ENCODE measurements at regions not wholly inside any gene's neighbourhood (a gene's known extent, or its start where the extent isn't known, plus 50 kb on each side); places are given as distances from the start of the nearest gene placed in this dataset.

DNA sequence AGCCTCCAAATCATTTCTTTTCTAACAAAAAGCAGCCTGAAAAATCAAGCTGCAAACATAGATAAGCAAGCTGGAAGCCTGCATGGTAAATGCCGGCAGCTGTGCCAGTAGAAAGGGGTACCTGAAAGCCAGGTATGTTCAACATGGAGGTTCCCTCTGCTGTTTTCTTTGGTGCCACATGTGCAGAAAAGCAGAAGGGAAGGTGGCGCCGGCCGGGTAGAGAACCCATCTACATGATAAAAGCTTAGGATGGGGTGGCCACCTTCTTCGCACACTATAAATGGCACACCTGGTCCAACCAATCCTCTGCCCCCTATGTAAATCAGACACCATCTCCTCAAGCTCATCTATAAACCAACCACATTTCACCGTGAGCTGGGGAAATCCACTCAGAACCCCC lies 268.9 kb upstream of the IRX2 start:
- Histone ChIP-seq H3K27ac (no peak overlapping the region), H3K9me3 (no peaks in the 10 kb centered on the region), H3K36me3 (no peaks in the 10 kb centered on the region), H3K27me3 (no peaks in the 10 kb centered on the region), H3K4me1 (no peaks in the 10 kb centered on the region), H3K4me3 (no peak overlapping the region)
- TF ChIP-seq POLR2AphosphoS5 (IDR thresholded peaks at IDR 0.05) (no peak), POLR2A (IDR thresholded peaks at IDR 0.05) (no peak)
- TF ChIP-seq, protein P1, sequence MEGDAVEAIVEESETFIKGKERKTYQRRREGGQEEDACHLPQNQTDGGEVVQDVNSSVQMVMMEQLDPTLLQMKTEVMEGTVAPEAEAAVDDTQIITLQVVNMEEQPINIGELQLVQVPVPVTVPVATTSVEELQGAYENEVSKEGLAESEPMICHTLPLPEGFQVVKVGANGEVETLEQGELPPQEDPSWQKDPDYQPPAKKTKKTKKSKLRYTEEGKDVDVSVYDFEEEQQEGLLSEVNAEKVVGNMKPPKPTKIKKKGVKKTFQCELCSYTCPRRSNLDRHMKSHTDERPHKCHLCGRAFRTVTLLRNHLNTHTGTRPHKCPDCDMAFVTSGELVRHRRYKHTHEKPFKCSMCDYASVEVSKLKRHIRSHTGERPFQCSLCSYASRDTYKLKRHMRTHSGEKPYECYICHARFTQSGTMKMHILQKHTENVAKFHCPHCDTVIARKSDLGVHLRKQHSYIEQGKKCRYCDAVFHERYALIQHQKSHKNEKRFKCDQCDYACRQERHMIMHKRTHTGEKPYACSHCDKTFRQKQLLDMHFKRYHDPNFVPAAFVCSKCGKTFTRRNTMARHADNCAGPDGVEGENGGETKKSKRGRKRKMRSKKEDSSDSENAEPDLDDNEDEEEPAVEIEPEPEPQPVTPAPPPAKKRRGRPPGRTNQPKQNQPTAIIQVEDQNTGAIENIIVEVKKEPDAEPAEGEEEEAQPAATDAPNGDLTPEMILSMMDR (IDR thresholded peaks at IDR 0.05), result no peak
- DNase-seq (ENCODE audit: low spot score in 2 of 2), result no peak
- intact Hi-C loops (cut with DNase I; ENCODE audit: low total_unique reads), result no loop called here

DNA sequence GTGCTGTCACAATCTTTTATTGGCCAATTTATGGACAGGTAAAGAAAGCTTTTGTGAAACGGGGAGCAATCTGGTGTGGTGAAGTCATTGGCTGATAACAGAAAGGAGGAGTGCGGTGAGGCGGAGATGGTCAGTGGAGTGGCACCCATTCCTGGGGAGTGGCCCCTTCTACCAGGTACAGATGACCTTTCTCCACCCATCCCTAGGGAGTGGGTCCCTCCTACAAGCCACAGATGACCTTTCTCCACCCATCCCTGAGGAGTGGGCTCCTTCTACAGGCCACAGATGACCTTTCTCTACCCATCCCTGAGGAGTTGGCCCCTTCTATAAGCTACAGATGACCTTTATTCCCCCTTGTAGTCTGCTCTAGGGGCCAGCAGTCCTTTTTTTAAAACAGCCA lies 267.6 kb upstream of the IRX2 start:
- no peaks in the 10 kb centered on the region for H3K9me3 ChIP-seq
- no peaks in the 10 kb centered on the region for H3K4me1 ChIP-seq
- no peaks in the 10 kb centered on the region for H3K36me3 ChIP-seq
- intact Hi-C loops (cut with DNase I; ENCODE audit: low total_unique reads), result no loop called here
- no peak for DNase-seq (ENCODE audit: low spot score in 2 of 2)
- TF ChIP-seq POLR2A (IDR thresholded peaks at IDR 0.05), result no peak
- H3K27me3 ChIP-seq, result no peaks in the 10 kb centered on the region
- no peak overlapping the region for H3K4me3 ChIP-seq
- no peak overlapping the region for H3K27ac ChIP-seq

DNA sequence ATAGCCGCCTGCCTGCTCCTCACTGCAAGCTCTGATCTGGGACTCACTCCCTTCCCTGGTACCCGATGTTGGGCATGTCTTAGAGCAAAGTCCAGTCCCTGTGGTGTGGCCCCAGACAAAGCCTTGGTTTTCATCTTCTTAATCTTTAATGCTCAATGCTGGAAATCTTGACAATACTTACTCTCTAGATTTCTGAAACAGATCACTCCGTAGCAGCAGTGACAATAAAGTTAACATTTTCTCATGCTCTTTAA lies 260.2 kb upstream of the IRX2 start:
- no peak for DNase-seq (ENCODE audit: low spot score in 2 of 2)
- no peaks in the 10 kb centered on the region for H3K9me3 ChIP-seq
- intact Hi-C loops (cut with DNase I; ENCODE audit: low total_unique reads), result no loop called here
- peak overlapping the region in 1 of 2 donors; percentile 62 for H3K27ac ChIP-seq
- no peaks in the 10 kb centered on the region for H3K36me3 ChIP-seq
- no peaks in the 10 kb centered on the region for H3K27me3 ChIP-seq
- no peak overlapping the region for H3K4me3 ChIP-seq
- no peak for TF ChIP-seq POLR2AphosphoS5 (IDR thresholded peaks at IDR 0.05)
- TF ChIP-seq, protein P1 (IDR thresholded peaks at IDR 0.05), result no peak
- no peak for TF ChIP-seq POLR2A (IDR thresholded peaks at IDR 0.05)
- H3K4me1 ChIP-seq, result no peaks in the 10 kb centered on the region

DNA sequence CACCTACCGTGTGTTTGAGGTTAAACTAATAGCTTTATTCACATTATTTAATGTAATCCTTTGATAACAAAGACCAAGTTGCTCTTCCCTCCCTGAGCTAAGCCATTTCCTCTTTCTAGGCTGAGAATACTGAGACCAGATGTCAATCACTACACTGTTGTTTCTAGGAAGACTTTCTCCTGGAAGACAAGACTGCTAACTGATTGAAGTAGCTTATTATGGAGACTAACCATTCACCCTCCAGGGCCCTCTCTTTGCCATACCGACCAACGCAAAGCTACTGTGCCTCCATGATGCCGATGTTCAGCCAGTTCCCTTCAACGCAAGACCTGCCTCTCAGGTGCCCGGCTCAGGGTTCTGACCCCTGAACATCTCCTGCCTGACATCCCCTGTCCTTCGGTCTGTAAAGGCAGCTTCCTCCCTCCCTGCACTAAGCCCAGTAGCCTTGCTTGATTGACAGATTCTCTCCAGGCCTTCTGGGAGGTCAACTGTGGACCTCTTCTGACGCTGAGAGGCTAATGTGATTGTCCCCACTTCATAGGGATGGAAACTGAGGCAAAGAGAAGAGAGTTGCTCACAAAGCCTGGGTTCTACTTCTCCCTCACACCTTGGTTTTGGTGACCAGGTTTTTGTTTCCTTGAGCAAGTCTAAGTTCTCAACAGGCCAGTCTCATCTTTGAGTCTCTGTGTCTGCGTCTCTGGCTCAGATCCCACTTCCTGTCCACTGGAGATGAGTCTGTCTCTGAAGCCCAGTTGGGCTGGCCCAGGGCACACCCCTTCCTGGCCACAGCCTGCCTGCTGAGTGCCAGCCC lies 259.7 kb upstream of the IRX2 start:
- Histone ChIP-seq H3K36me3 (no peaks in the 10 kb centered on the region), H3K4me1 (no peaks in the 10 kb centered on the region), H3K4me3 (no peak overlapping the region), H3K27ac (peak overlapping the region; percentile 58 to 62), H3K9me3 (no peaks in the 10 kb centered on the region), H3K27me3 (no peaks in the 10 kb centered on the region)
- TF ChIP-seq POLR2AphosphoS5 (IDR thresholded peaks at IDR 0.05) (no peak), POLR2A (IDR thresholded peaks at IDR 0.05) (no peak)
- TF ChIP-seq, protein P1 (IDR thresholded peaks at IDR 0.05), result no peak
- DNase-seq (ENCODE audit: low spot score in 2 of 2), result no peak
- intact Hi-C loops (cut with DNase I; ENCODE audit: low total_unique reads), result no loop called here

DNA sequence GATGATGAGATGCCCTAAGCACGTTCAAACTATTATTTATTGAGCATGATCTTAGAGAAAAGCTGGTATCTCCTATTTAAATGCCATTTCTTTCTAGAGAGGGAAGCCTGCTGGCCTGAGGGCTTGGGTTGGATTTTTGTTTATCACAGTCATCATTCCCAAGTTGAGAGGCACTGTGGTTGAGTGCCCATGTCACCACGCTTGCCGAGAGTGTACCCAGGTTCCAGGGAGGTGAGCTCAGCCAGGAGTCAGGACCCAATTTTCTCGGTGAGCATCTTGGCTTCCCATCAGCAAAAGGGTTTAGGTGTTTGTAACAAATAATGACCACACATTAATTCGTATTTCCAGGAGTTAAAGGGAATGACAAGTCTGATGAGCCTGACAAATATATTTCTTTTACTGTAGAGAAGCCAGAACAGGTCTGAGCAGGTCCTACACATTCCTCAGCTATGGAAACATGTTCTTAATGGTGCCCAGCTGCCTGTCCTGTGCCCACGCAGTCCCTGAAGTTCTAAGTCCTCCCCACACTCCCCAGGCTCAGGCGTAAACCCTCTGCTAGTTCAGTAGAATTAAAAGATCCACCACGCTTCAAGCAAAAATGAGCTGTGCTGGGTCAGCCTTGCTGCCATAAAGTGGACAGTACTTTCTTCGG lies 258.9 kb upstream of the IRX2 start:
- TF ChIP-seq POLR2AphosphoS5 (IDR thresholded peaks at IDR 0.05), result no peak
- TF ChIP-seq, protein P1 (IDR thresholded peaks at IDR 0.05), result no peak
- no peak for TF ChIP-seq POLR2A (IDR thresholded peaks at IDR 0.05)
- intact Hi-C loops (cut with DNase I; ENCODE audit: low total_unique reads), result no loop called here
- no peaks in the 10 kb centered on the region for H3K27me3 ChIP-seq

More for the DNA sequence above, 258.9 kb upstream of the IRX2 start:
- no peaks in the 10 kb centered on the region for H3K36me3 ChIP-seq
- H3K9me3 ChIP-seq, result no peaks in the 10 kb centered on the region
- no peaks in the 10 kb centered on the region for H3K4me1 ChIP-seq
- H3K27ac ChIP-seq, result peak overlapping the region; percentile 58 to 62
- no peak overlapping the region for H3K4me3 ChIP-seq
- DNase-seq (ENCODE audit: low spot score in 2 of 2), result peak in 1 of 2 donors; percentile 54

Measured in breast epithelium (tissue), 4 donors.